ENCODE measurements at regions not wholly inside any gene's neighbourhood (a gene's known extent, or its start where the extent isn't known, plus 50 kb on each side); places are given as distances from the start of the nearest gene placed in this dataset.
"Not testable (repeated sequence)": the region's sequence is repeated elsewhere in the genome, so short reads cannot be mapped to it uniquely, and the experiment has no call there.

DNA sequence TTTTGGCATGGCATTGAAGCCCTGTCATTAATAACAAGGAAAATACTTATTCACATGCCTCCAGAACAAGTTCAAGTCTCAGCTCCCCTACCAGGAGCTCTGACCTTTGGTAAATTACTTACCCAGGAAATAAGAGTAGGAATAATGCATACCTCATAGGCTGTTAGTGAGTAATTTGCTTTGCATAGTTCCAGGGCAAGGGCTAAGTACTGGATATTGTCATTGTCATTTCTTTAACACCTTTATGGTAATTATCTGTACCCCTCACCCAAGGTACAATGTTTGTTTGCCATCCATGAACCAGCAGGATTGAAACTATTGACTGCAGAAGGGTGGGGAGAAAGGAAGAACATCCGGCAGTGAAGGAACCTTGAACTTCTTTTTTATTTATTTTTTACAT lies 148.5 kb downstream of the SOX2 start:
- DNase-seq: no peak

DNA sequence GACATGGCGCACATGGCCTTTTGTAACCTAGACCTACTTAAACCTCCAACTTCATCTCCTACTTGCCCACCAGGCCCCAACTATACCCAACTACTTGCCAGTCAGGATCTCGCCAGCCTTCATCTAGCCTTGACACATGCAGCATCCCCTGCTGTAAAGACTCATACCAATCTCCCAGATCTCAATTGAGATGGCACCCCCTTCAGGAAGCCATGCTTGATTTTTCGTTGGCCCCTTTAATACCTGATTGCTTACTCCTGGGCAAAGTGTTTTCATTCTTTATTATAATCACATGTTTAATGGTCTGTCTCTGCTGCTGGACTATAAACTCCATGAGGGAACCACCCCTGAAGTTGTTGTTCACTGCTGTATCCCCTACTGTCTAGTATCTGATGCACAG lies 150.8 kb downstream of the SOX2 start:
- no peak for DNase-seq

DNA sequence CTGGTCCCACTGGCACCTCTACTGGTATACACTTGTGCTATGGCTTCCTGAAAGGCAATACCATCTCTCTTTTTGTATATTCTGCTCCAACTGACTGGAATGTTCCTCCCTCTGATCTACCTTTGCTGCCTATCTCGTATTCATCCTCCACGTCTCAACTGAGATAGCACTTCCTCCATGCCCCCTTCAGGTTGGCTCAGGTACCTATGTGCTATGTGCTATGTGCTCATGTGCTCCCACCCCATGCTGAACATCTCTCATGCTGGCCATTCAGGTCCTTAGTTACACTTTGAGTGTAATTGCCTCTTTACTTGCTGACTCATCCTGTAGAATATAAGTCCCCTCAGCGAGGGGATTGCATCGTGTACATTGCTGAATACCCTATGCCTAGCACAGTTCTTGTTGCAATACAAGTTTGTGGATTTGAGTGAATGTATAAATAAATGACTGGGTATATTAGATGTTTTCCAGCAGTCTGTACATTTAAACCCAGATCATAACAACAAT lies 156.9 kb downstream of the SOX2 start:
- no peak for DNase-seq

DNA sequence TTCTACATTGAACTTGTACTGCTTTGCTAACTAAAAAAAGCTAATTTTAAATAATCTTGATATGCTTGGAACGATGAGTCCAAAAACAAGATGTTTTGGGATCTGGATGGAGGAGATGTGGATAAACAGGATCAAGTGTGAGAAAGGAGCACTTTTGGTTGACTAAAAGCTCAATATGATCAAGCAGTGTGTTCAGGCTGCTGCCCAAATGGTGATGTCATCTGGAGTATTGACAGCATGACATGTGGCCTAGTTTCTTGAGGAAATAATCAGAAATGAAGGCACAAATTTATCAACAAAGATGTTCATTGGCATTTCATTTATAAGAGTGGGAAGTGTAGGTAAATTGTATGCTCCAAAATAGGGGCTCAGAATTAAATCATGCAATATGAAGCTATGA lies 161.2 kb downstream of the SOX2 start:
- DNase-seq: no peak

DNA sequence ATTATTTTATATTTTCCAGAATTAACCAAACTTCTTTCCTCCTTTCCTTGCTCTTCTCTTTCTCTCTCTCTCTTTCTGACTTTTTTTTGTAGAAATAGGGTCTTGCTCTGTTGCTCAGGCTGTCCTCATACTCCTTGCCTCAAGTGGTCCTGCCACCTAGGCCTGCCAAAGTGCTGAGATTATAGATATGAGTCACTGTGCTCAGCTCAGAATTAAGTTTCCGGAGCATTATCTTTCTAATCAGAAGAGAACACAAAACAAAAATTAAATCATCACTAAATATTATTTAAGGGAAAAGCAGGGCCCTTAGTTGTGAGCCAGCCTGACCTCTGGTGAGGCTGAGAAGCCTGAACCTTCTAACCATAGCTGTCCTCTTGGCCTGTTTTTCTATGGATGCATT lies 168.2 kb downstream of the SOX2 start:
- DNase-seq: no peak

DNA sequence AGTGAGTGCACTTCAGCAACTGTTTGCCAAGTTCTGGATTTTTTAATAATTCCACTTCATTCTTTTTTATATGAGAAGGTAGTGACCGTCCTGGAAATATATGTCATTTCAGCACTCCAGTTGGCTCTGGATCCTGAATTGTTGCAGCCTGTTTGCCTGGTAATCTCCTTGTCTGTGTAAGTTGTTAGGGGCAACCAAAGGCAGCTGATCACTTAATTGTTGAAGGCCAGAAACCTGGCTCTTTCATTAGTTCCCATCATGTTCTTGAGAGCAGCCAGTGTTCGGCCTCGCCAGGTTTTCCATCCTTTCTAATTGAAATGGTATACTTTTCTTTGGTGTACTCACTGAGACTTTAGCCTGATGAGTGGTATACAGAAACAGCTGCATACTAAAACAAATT lies 168.6 kb downstream of the SOX2 start:
- no peak for DNase-seq

DNA sequence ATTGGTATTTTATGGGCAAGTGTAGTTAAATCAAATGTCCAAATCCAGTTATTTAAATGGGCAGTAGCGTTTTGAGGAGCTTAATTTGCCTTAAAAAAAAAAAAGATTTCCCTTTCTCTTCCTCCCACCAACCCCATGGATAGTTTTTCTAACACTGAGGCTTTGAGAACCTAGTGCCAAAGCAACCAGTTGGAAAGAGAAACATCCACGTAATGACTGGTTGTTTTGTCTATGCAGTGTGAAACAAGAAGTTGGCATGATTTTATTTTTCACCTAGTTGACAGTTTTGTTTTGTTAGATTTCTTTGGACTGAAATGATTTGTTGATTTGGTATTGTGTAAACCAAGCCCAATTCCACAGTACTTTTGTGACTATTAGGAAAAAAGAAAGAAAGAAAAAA lies 170.0 kb downstream of the SOX2 start:
- DNase-seq: no peak

DNA sequence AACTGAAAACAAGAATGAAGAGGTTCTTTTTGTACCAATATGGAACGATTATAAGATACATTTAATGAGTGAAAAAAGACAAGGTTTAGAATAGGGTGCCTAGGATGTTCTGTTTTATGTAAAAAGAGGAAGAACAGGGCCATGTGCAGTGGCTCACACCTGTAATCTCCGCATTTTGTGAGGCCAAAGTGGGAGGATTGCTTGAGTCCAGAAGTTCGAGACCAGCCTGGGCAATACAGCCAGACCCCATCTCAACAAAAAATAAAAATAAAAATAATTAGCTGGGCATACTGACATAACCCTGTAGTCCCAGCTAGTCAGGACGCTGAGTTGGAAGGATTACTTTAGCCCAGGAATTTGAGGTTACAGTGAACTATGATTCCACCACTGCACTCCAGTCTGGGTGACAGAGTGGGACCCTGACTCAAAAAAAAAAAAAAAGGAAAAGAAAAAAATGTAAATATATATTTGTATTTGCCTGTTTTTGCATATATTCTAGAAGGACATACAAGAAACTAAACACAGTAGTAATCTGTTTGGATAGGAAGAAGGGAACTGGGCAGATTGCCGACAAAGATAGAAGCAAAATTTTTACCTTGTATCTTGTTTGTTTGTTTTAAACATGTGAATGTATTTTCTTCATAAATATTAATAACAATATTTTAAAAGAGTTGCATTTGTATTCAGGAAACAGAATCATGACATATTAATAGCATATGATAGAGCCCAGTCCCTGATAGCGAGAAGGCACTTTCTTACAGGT lies 174.3 kb downstream of the SOX2 start:
- DNase-seq: no peak

DNA sequence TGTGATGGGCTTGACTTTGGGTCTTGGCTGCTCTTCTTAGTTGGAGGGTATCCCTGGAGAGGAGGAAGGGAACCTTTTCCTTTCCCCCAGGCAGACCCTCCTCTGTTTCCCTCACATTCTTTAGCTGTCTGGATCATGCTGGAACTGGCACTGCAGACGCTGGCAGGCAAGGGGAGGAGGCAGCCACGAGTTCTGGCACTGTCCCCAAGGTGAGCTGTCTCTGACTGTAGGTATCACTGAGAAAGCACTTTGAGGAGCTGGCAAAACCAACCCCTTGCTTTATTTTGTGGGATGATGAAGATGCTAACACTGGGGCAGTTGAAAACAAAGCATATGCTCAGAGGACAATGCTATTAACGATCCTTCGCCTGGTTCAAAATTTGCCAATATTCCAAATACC lies 175.0 kb downstream of the SOX2 start:
- DNase-seq: no peak

DNA sequence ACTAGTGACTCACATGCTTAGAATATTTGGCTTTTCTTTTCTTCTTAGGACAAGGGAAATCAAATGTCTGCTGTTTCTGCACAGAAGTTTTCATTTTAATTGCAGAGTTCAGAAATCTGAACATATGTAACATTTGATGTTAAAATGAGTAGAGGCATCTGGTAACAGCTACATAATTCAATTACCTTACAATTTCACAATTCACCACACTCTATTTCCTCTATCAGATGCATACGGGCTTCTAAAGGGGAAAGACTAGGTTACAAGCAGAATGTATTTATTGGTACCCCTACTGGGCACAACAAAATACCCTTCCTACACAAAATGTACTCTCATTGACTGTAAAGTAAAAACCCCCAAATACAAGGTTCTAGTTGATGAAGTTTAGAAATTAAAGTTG lies 176.0 kb downstream of the SOX2 start:
- DNase-seq: no peak

DNA sequence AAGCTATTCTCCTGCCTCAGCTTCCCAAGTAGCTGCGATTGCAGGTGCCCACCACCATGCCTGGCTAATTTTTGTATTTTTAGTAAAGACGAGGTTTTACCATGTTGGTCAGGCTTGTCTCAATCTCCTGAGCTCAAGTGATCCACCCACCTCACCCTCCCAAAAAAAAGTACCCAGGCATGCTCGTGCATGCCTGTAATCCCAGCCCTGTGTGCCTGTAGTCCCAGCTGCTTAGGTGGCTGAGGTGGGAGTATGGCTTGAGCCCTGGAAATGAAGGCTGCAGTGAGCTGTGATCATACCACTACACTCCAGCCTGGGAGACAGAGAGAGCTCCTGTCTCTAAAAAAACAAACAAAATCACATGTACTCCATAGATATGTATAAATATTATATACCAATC lies 176.5 kb downstream of the SOX2 start:
- DNase-seq: no peak

DNA sequence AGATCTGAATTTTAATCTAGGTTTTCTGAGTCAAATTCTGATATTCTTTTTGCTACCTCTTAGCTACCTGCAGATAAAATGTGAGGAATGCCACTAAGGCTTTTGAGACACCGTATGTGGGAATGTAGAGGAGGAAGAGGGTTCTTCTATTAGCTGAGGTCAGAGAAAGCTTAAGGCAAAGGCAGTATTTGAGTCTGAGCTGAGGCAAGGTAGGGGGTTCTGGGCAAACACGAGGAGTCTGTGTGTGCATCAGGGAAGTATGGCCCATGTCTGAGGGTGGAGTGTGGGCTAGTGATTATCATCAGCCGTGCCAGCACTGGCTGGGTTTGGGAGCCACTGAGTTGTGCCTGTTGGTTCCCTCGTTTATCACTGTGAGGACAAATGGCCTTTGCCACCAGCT lies 181.1 kb downstream of the SOX2 start:
- no peak for DNase-seq

DNA sequence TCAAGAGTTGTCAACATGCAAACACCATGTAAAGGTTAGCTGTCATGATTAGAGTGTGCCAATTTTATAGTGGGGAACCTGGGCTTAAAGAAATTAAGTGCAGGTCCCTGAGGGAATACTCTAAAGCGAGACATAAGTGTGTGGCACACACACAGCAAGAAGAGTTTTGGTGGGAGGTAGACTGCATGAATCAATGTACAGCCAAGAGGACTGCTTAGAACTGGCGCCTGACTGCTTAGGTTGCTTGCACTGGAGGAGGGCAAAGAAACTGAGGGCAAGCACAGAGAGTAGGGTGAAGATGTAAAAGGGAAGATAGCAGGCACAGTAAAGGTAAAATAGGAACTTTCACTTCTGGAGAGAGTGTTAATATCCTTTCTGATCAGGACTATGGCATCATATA lies 184.9 kb downstream of the SOX2 start:
- no peak for DNase-seq

DNA sequence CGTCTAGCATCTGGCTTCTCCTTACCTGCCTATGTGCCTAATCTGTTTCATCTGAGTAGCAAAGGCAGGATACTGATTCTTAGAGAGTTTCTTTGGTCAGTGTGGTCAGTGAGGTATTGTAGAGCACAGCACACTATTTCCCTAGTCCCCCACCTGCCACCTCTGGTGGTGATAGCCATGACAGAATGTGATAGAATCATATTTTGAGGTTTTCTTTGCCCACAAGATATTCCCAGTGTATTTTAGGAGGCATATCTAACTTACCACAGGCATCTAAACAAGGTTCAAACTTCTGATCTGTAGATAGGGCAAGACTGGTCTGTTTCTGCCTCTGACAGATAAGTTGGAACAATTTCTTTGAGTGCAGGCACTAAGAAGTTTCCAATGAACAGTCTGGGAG lies 188.0 kb downstream of the SOX2 start:
- no peak for DNase-seq

DNA sequence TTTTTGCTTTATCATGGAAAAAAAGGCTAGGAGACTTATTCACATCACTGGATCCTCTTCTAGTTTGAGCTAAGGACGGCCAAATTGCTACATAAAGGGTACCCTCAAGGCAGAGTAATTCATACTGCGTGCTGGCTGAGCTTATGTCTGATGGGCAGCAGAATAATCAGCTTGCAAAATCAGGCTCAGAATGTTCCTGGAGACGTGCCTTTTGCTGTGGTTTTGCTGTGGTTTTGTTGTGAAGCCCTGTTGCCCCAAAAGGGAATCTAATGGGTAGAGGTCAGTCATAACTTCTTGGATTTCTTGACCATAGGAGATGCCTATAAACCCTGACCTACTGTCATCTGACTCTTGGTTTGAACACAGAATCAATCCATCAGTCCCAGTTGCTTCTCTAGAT lies 189.9 kb downstream of the SOX2 start:
- DNase-seq: no peak

DNA sequence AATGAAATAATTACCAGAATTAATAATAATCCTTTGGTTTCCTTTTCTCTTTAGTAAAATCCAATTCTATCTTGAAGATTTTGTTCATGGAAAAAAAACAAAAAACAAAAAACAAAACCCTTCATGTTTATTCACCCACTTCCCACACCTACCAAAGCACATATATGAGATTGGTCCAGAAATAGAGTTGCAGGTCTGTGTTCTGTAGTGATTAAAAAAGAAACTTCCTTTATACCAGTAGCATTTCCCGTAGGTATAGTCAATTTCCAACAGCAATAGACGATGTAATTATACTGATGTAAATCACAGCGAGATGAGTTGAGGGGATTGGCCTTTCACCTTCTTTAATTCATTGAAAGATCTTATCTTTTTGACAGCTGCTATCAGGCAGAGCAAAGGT lies 194.6 kb downstream of the SOX2 start:
- DNase-seq: no peak

DNA sequence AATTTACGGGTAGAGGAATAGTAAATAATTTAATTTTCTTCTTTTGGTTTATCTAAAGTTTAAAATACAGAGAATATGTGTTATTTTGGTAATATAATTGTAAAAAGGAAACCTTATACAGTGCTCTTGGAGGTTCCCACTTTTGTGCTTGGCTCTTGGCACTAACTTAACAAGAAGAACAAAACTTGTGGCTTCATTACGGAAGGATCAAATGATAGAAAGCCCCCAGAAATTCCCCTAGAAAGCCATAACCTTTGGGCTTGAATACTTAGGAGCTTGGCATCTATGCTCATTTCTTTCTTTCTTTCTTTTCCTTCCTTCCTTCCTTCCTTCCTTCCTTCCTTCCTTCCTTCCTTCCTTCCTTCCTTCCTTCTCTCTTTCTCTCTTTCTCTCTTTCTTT lies 197.5 kb downstream of the SOX2 start:
- DNase-seq: no peak

DNA sequence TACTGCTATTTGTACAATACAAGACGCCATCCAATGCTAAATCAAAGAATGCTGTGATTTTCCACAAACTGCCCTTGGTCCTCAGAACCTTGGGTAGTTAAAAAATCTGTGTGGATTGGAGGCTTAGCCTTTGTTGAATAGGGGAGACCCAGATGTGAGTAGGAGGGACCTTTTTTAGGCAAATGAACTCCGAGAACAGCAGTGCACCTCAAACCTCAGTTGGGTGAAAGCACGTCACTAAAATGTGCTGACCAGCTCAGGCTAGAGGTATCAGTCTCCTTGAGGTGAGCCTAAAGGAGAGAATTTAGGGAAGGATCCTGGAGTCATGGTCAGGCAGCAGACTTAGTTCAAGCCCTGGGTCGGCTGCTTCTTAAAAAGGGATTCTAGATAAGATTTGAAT lies 200.7 kb downstream of the SOX2 start:
- no peak for DNase-seq

DNA sequence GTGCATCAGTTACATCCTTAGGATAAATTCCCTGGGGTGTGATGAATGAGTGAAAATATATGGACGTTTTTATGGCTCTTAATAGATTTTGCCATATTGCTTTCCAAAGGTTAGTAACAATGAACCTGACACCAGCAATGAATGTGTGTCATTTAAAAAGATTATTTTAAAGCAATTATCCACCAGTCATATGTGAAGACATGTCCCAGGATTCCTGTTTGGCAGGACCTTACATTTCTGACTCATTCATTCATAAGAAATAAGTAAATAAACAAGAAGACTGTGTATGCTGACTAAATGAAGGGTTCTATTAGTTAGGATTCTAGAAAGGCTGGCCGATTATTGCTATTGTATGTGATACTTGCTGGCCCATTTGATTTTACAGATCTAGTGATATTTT lies 201.5 kb downstream of the SOX2 start:
- DNase-seq: no peak

DNA sequence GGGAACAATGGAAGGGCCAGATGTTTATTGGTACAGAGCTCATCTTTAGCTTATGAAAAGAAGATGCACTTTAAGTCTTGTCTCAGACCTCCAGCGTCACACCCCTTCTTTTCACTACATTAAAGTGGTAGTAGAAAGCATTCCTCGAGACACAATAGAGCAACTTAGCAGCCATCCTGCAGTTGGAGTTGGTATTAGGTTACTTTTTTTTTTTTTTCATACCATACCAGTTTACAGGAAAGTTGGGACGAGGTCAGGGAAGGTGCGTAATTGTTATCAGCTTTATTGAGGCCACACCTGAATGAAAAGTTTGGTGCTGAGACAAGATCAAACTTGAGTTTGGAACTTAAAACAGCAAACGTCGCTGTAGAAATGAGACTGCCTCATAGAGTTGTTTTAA lies 203.8 kb downstream of the SOX2 start:
- no peak for DNase-seq

DNA sequence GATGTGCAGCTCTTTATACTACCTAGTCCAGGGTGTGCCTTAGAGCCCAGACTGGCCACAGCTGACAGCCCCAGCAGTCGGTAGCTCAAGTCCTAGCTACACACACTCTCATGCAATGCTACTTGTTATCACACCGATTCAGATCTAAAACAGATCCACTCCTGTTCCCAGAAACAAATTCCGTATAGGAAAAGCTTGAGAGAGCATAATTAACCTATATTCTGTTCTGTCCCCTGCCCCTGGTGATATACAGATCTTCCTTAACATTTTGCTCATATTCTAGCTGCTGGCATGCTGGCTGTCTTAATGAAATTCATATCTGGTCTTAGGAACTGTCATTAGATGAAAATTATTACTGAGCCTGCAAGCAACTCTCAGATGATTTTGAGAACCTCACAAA lies 204.3 kb downstream of the SOX2 start:
- no peak for DNase-seq

DNA sequence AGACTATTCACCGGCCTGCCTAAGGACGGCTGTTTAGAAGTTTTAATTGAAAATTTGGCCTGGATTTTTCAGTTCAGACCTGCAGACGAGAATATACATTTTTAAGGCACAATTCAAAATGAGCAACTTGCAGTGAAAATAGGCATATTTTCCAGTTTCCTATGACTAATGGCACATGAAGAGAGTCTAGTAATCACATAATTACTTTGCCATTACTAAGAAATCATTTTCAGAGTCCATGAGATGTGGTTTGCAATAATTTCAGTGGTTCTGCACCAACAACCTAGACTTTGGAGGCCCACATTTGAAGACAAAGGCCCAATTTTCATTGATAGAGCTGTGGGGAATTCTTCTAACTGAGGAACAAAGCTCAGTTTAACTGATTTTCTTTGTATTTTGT lies 205.3 kb downstream of the SOX2 start:
- DNase-seq: no peak

DNA sequence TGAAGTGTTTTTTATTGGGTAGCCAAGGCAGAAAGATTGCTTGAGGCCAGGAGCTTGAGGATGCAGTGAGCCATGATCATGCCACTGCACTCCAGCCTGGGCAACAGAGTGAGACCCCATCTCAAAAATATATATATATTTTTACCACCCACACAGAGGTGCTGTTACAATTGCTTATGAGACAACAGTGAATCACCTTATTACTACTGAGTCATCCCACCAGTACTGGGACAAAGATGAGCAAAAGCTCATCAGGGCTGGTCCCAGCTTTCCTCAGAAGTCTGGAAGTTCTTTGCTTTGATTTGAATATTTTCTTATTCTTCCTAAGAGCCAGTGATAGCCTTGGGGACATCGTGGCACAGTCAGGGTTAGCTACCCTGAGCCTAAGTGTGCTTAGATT lies 207.7 kb downstream of the SOX2 start:
- no peak for DNase-seq

DNA sequence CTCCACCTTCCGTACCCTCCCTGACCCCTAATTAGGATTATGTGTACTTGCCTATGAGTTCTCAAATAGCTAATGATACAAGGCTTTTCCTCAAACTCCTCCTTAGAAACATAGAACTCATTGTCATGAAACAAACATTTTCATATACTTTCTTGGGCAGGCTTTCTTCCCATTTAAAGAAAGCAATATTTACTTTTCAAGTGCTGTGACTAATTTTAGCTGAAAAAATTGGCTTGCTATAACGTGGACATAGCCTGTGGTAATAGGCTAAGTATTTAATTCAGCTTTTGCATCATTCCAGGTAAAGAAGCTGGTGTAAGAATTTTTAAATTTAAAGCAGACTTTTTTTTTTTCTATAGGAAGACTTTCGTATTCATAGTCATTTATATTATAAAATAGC lies 208.7 kb downstream of the SOX2 start:
- DNase-seq: no peak

DNA sequence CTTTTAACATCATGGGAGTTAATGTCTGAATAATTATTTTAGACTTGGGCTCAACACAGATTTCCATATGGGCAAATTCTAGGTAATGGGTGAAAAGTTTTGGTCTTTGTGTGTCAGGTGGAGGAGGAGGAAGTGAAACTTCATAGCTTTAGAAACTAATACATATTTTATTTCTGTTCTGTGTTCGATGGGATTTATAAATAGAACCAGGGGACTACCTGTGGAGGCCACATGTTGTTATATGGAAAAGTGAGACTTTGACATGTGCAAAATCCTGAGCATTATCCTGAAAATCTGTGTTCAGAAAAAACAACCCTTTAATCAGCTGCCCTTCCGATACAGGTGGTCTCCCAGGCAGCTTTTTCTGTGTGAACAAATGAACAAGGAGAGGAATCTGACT lies 209.5 kb downstream of the SOX2 start:
- DNase-seq: no peak

DNA sequence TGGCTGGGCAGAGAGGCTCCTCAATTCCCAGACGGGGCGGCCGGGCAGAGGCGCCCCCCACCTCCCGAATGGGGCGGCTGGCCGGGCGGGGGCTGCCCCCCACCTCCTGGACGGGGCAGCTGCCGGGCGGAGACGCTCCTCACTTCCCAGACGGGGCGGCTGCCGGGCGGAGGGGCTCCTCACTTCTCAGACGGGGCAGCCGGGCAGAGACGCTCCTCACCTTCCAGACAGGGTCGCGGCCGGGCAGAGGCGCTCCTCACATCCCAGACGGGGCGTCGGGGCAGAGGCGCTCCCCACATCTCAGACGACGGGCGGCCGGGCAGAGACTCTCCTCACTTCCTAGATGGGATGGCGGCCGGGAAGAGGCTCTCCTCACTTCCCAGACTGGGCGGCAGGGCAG lies 214.1 kb downstream of the SOX2 start:
- DNase-seq: not testable (repeated sequence)
